RWPE2 (cell line): ENCODE measurements at regions not wholly inside any gene's neighbourhood (a gene's known extent, or its start where the extent isn't known, plus 50 kb on each side); places are given as distances from the start of the nearest gene placed in this dataset.

ENCODE experiments used
- ATAC-seq: fragments of 200-7000 bp; cut with Tn5 transposase; 3 replicates; pipeline ENCODE4 v1.9.1; 2021; ENCODE audit warnings: low read depth
- DNase-seq: peaks from one replicate; pipeline ENCODE4 v3.0.0-alpha.2; 2020; ENCODE audit warnings: low spot score
- H3K27ac ChIP-seq: fragments of 450-650 bp; 2 replicates; pipeline ENCODE4 v1.5.1; 2017; ENCODE audit warnings: mild to moderate bottlenecking; ENCODE audit not compliant: poor library complexity, severe bottlenecking
- H3K27me3 ChIP-seq: fragments of 250-450 bp; sonication (Bioruptor Pico); 2 replicates; pipeline ENCODE4 v1.5.1; 2021; ENCODE audit warnings: mild to moderate bottlenecking, moderate library complexity; ENCODE audit not compliant: insufficient read depth, poor library complexity, severe bottlenecking
- H3K36me3 ChIP-seq: fragments of 250-450 bp; sonication (Bioruptor Pico); 2 replicates; pipeline ENCODE4 v1.5.1; 2020; ENCODE audit warnings: low read depth, mild to moderate bottlenecking, moderate library complexity
- H3K4me1 ChIP-seq: fragments of 250-450 bp; sonication (Bioruptor Pico); 2 replicates; pipeline ENCODE4 v1.5.1; 2021; ENCODE audit warnings: mild to moderate bottlenecking, moderate library complexity; ENCODE audit not compliant: insufficient read depth, poor library complexity, severe bottlenecking
- H3K4me3 ChIP-seq: fragments of 250-450 bp; sonication (Bioruptor Pico); 2 replicates; pipeline ENCODE4 v1.5.1; 2021; ENCODE audit warnings: mild to moderate bottlenecking, moderate library complexity; ENCODE audit not compliant: severe bottlenecking
- H3K9me3 ChIP-seq: fragments of 250-450 bp; sonication (Bioruptor Pico); 2 replicates; pipeline ENCODE4 v1.5.1; 2021; ENCODE audit warnings: mild to moderate bottlenecking, moderate library complexity; ENCODE audit not compliant: severe bottlenecking
- CTCF ChIP-seq: fragments of 450-650 bp; IDR thresholded peaks from one replicate; pipeline ENCODE4 v1.5.1; 2017; ENCODE audit warnings: mild to moderate bottlenecking, moderate library complexity; ENCODE audit not compliant: poor library complexity, severe bottlenecking

- ATAC-seq (no peak), DNase-seq (no peak)
- Histone ChIP-seq H3K9me3 (no peaks in the 10 kb centered on the region), H3K27me3 (no peaks in the 10 kb centered on the region), H3K4me3 (no peak overlapping the region), H3K36me3 (no peaks in the 10 kb centered on the region), H3K4me1 (no peaks in the 10 kb centered on the region), H3K27ac (no peak overlapping the region)
- no peak for TF ChIP-seq CTCF
Measured at GRCh38 chr1:70819785-70820184, 227.8 kb downstream of the PTGER3 start.

GRCh38 chr1:70820396-70820795 is 227.2 kb downstream of the PTGER3 start:
- H3K36me3 ChIP-seq = no peaks in the 10 kb centered on the region
- H3K27ac ChIP-seq = no peak overlapping the region
- no peaks in the 10 kb centered on the region for H3K27me3 ChIP-seq
- ATAC-seq = no peak
- no peak for DNase-seq
- H3K4me3 ChIP-seq = no peak overlapping the region
- H3K4me1 ChIP-seq = no peaks in the 10 kb centered on the region
- TF ChIP-seq CTCF = no peak
- no peaks in the 10 kb centered on the region for H3K9me3 ChIP-seq

GRCh38 chr1:70820995-70821394 is 226.6 kb downstream of the PTGER3 start:
- no peak for ATAC-seq
- H3K4me1 ChIP-seq = no peaks in the 10 kb centered on the region
- H3K36me3 ChIP-seq = no peaks in the 10 kb centered on the region
- no peak for DNase-seq
- H3K27me3 ChIP-seq = no peaks in the 10 kb centered on the region
- TF ChIP-seq CTCF = no peak
- no peak overlapping the region for H3K27ac ChIP-seq
- no peak overlapping the region for H3K4me3 ChIP-seq
- H3K9me3 ChIP-seq = no peaks in the 10 kb centered on the region

- no peak overlapping the region for H3K27ac ChIP-seq
- H3K4me1 ChIP-seq = no peaks in the 10 kb centered on the region
- ATAC-seq (no peak), DNase-seq (no peak)
- TF ChIP-seq CTCF = no peak
- H3K9me3 ChIP-seq = no peaks in the 10 kb centered on the region
- no peaks in the 10 kb centered on the region for H3K27me3 ChIP-seq
- no peaks in the 10 kb centered on the region for H3K36me3 ChIP-seq
- H3K4me3 ChIP-seq = no peak overlapping the region
Measured at GRCh38 chr1:70826428-70826827, 221.2 kb downstream of the PTGER3 start.

GRCh38 chr1:70827030-70827429 is 220.6 kb downstream of the PTGER3 start:
- Histone ChIP-seq H3K4me3 (no peak overlapping the region), H3K9me3 (no peaks in the 10 kb centered on the region), H3K36me3 (no peaks in the 10 kb centered on the region), H3K4me1 (no peaks in the 10 kb centered on the region), H3K27me3 (no peaks in the 10 kb centered on the region), H3K27ac (no peak overlapping the region)
- no peak for ATAC-seq
- no peak for DNase-seq
- TF ChIP-seq CTCF = no peak
